Activated CD8-positive, alpha-beta T cell treated with anti-CD3 and anti-CD28 coated beads, Interleukin-2, amount 10 ng/mL, durations not matched to agents 7 days and 5 days (primary cell): ENCODE measurements at regions not wholly inside any gene's neighbourhood (a gene's known extent, or its start where the extent isn't known, plus 50 kb on each side); places are given as distances from the start of the nearest gene placed in this dataset.

ENCODE experiments used
- ATAC-seq: fragments of 150-1000 bp; cut with Tn5 transposase; one replicate; pipeline ENCODE4 v1.10.0; 2021; ENCODE audit warnings: moderate library complexity
- CTCF ChIA-PET: fragments of 350-600 bp; sonication (Branson Sonifier 250); formaldehyde crosslinking; loops from one replicate; lab custom pipeline; 2021; ENCODE audit warnings: antibody characterized with exemption; lab: Charles Lee
- POLR2A ChIA-PET: fragments of 350-600 bp; sonication (Branson Sonifier 250); formaldehyde crosslinking; loops from one replicate; lab custom pipeline; 2021; ENCODE audit warnings: antibody characterized with exemption; lab: Charles Lee
- DNase-seq: peaks from one replicate; pipeline ENCODE4 v3.0.0-alpha.2; 2020
- H3K27ac Mint-ChIP-seq: one replicate; pipeline ENCODE4 v1.8.0; 2021; ENCODE audit warnings: mild to moderate bottlenecking, mixed read lengths
- H3K27me3 Mint-ChIP-seq: one replicate; pipeline ENCODE4 v1.8.0; 2021; ENCODE audit warnings: low read depth, mixed read lengths
- H3K36me3 Mint-ChIP-seq: one replicate; pipeline ENCODE4 v1.8.0; 2021; ENCODE audit warnings: low read depth, mixed read lengths
- H3K4me1 Mint-ChIP-seq: one replicate; pipeline ENCODE4 v1.8.0; 2021; ENCODE audit warnings: low read depth, mixed read lengths
- H3K4me3 Mint-ChIP-seq: one replicate; pipeline ENCODE4 v1.8.0; 2021; ENCODE audit warnings: mild to moderate bottlenecking, mixed read lengths
- H3K9me3 Mint-ChIP-seq: one replicate; pipeline ENCODE4 v1.8.0; 2022; ENCODE audit warnings: mixed read lengths; ENCODE audit not compliant: insufficient read depth

GRCh38 chr5:28499766-28500290, 1461.4 kb upstream of the CDH9 start:
- H3K27me3 Mint-ChIP-seq = no peaks in the 10 kb centered on the region
- H3K9me3 Mint-ChIP-seq = peaks cover 9% of the 10 kb centered on the region
- no peak for ATAC-seq
- ChIA-PET POLR2A (no interaction called here), CTCF (no interaction called here)
- H3K4me3 Mint-ChIP-seq = no peak overlapping the region
- H3K4me1 Mint-ChIP-seq = no peaks in the 10 kb centered on the region
- no peaks in the 10 kb centered on the region for H3K36me3 Mint-ChIP-seq
- no peak overlapping the region for H3K27ac Mint-ChIP-seq
- no peak for DNase-seq

- H3K27me3 Mint-ChIP-seq = no peaks in the 10 kb centered on the region
- no peaks in the 10 kb centered on the region for H3K4me1 Mint-ChIP-seq
- H3K27ac Mint-ChIP-seq = no peak overlapping the region
- peaks cover 25% of the 10 kb centered on the region for H3K9me3 Mint-ChIP-seq
- no peak overlapping the region for H3K4me3 Mint-ChIP-seq
- CTCF ChIA-PET = no interaction called here
- DNase-seq = no peak
- no peak for ATAC-seq
- H3K36me3 Mint-ChIP-seq = no peaks in the 10 kb centered on the region
- POLR2A ChIA-PET = no interaction called here
Measured at GRCh38 chr5:28495876-28496275, 1457.5 kb upstream of the CDH9 start.

DNA sequence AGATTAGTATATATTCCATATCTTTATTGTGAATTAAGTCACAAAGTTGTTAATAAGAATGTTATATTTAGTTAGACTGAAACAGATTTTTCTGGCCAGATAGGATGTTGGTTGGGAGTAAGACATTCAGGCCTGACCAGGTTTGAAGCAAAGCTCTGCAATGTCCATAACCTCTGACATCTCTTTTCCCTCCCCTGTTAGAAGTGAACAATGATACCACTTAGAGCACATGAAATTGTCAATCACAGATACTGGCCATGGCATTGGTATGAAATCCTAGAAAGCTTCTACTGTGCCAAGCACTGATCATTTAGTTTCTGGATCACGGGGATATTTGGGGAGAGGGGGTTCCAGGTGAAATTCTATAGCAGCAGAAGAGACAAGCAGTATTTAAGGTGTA, 1455.1 kb upstream of the CDH9 start:
- ChIA-PET CTCF (no interaction called here), POLR2A (no interaction called here)
- Mint-ChIP-seq H3K4me3 (no peak overlapping the region), H3K4me1 (no peaks in the 10 kb centered on the region), H3K27ac (no peak overlapping the region), H3K9me3 (peaks cover 40% of the 10 kb centered on the region), H3K27me3 (no peaks in the 10 kb centered on the region), H3K36me3 (no peaks in the 10 kb centered on the region)
- ATAC-seq = no peak
- DNase-seq = no peak

GRCh38 chr5:28488752-28489151, 1450.4 kb upstream of the CDH9 start:
- Mint-ChIP-seq H3K27me3 (no peaks in the 10 kb centered on the region), H3K9me3 (peaks cover 33% of the 10 kb centered on the region), H3K4me1 (no peaks in the 10 kb centered on the region), H3K27ac (no peak overlapping the region), H3K36me3 (no peaks in the 10 kb centered on the region), H3K4me3 (no peak overlapping the region)
- no peak for DNase-seq
- POLR2A ChIA-PET = no interaction called here
- ATAC-seq = no peak
- CTCF ChIA-PET = no interaction called here

GRCh38 chr5:28483327-28484025, 1445.1 kb upstream of the CDH9 start:
- Mint-ChIP-seq H3K27me3 (no peaks in the 10 kb centered on the region), H3K36me3 (no peaks in the 10 kb centered on the region), H3K9me3 (no peaks in the 10 kb centered on the region), H3K27ac (no peak overlapping the region), H3K4me1 (no peaks in the 10 kb centered on the region), H3K4me3 (no peak overlapping the region)
- ChIA-PET CTCF (no interaction called here), POLR2A (no interaction called here)
- ATAC-seq (no peak), DNase-seq (no peak)

- H3K9me3 Mint-ChIP-seq = peaks cover 12% of the 10 kb centered on the region
- no peak overlapping the region for H3K27ac Mint-ChIP-seq
- POLR2A ChIA-PET = no interaction called here
- DNase-seq (no peak), ATAC-seq (no peak)
- CTCF ChIA-PET = no interaction called here
- no peaks in the 10 kb centered on the region for H3K36me3 Mint-ChIP-seq
- no peaks in the 10 kb centered on the region for H3K27me3 Mint-ChIP-seq
- H3K4me3 Mint-ChIP-seq = no peak overlapping the region
- H3K4me1 Mint-ChIP-seq = no peaks in the 10 kb centered on the region
Measured at GRCh38 chr5:28473531-28474107, 1435.2 kb upstream of the CDH9 start.

DNA sequence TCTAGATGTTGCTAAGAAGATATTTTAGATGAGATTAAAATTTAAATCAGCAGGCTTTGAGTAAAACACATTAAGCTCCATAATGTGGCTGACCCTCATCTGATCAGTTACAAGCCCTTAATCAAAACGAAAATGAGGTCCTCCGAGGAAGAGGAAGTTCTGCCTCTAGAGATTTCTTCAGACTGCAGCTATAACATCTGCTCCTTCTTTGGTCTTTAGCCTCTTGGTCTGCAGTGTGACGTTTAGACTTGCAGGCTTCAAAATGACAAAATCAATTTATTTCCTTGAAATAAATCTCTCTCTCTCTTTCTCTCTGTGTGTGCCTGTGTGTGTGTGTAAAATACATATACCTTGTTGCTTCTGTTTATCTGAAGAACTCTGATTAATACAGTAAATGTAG, 1429.8 kb upstream of the CDH9 start:
- CTCF ChIA-PET = no interaction called here
- POLR2A ChIA-PET = no interaction called here
- no peak overlapping the region for H3K27ac Mint-ChIP-seq

DNA sequence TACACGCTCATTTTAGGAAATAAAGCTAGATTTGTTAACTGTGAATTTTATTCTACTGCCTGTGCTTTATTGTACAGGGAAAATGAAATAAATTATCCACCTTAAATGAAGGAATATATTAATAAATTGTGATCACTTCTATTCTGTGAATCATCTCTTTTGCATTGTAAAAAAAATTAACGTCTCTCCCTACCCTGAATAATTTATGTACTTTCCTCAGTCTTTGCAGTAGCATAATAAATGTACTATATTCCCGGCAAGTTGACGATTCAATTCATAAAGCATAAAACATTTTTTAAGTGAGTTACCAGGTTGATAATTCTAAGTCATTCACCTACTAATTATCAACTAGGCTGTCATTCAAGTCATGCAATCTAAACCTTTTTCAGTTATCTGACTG, 1425.3 kb upstream of the CDH9 start:
- ChIA-PET CTCF (no interaction called here), POLR2A (no interaction called here)
- no peaks in the 10 kb centered on the region for H3K36me3 Mint-ChIP-seq
- H3K4me3 Mint-ChIP-seq = no peak overlapping the region
- H3K4me1 Mint-ChIP-seq = no peaks in the 10 kb centered on the region
- H3K9me3 Mint-ChIP-seq = peaks cover 12% of the 10 kb centered on the region
- DNase-seq = no peak
- no peak overlapping the region for H3K27ac Mint-ChIP-seq
- no peak for ATAC-seq
- no peaks in the 10 kb centered on the region for H3K27me3 Mint-ChIP-seq

More for the DNA sequence above, 1429.8 kb upstream of the CDH9 start:
- DNase-seq (no peak), ATAC-seq (no peak)
- Mint-ChIP-seq H3K27me3 (no peaks in the 10 kb centered on the region), H3K4me3 (no peak overlapping the region), H3K36me3 (no peaks in the 10 kb centered on the region), H3K4me1 (no peaks in the 10 kb centered on the region), H3K9me3 (peaks cover 7% of the 10 kb centered on the region)

DNA sequence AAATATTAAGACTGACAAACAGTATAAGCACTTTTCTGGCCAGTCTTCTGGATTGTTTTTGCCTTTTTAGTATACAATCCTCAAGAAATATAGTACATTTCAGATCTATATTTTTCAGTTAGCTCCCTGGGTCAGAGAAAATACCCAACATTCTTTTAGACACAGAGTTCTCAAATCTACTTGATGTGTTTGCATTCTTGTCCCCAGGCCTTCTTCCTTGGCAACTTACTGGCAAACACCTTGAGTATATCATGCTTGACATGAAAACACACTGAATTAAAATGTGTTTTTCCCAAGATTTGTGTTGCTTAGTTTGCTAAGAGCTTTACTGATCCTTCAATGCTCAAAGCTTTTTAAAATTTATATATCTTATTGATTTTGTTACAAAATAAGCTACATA, 1413.1 kb upstream of the CDH9 start:
- peaks cover 8% of the 10 kb centered on the region for H3K9me3 Mint-ChIP-seq
- H3K27me3 Mint-ChIP-seq = no peaks in the 10 kb centered on the region
- DNase-seq (no peak), ATAC-seq (no peak)
- no peaks in the 10 kb centered on the region for H3K36me3 Mint-ChIP-seq
- H3K4me1 Mint-ChIP-seq = no peaks in the 10 kb centered on the region
- no peak overlapping the region for H3K27ac Mint-ChIP-seq
- ChIA-PET CTCF (no interaction called here), POLR2A (no interaction called here)
- H3K4me3 Mint-ChIP-seq = no peak overlapping the region

DNA sequence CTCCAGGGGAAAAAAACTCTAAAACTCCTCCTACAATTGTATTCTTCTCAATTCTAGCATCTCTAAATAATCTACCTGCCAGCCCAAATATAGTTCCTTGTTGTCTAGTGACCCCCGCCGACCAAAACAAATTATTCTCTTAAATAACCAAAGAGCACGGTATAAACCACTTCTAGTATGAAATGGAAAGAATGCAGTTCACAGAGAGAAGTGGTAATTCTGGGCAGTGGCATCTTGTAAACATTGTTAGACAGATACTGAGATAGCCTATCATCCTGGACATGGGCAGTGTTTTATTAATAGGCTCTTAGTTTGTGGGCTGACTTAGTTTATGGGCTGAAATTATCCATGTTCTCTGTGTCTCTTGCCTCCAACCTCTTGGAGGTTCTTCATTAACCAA, 1412.6 kb upstream of the CDH9 start:
- CTCF ChIA-PET = no interaction called here
- Mint-ChIP-seq H3K27ac (no peak overlapping the region), H3K4me3 (no peak overlapping the region)

GRCh38 chr5:28448791-28449190, 1410.4 kb upstream of the CDH9 start:
- ATAC-seq (no peak), DNase-seq (no peak)
- Mint-ChIP-seq H3K27me3 (no peaks in the 10 kb centered on the region), H3K9me3 (peaks cover 12% of the 10 kb centered on the region), H3K36me3 (no peaks in the 10 kb centered on the region), H3K4me1 (no peaks in the 10 kb centered on the region), H3K4me3 (no peak overlapping the region), H3K27ac (no peak overlapping the region)
- POLR2A ChIA-PET = no interaction called here
- CTCF ChIA-PET = no interaction called here

More for the DNA sequence above, 1412.6 kb upstream of the CDH9 start:
- DNase-seq (no peak), ATAC-seq (no peak)
- peaks cover 8% of the 10 kb centered on the region for H3K9me3 Mint-ChIP-seq
- no peaks in the 10 kb centered on the region for H3K36me3 Mint-ChIP-seq
- H3K4me1 Mint-ChIP-seq = no peaks in the 10 kb centered on the region
- POLR2A ChIA-PET = no interaction called here
- no peaks in the 10 kb centered on the region for H3K27me3 Mint-ChIP-seq

- CTCF ChIA-PET = no interaction called here
- Mint-ChIP-seq H3K9me3 (peaks cover 10% of the 10 kb centered on the region), H3K4me3 (no peak overlapping the region), H3K36me3 (no peaks in the 10 kb centered on the region), H3K4me1 (no peaks in the 10 kb centered on the region), H3K27me3 (no peaks in the 10 kb centered on the region), H3K27ac (no peak overlapping the region)
- DNase-seq (no peak), ATAC-seq (no peak)
- POLR2A ChIA-PET = no interaction called here
Measured at GRCh38 chr5:28430565-28431178, 1392.3 kb upstream of the CDH9 start.
